ENCODE measurements at regions not wholly inside any gene's neighbourhood (a gene's known extent, or its start where the extent isn't known, plus 50 kb on each side); places are given as distances from the start of the nearest gene placed in this dataset.
"Not testable (repeated sequence)": the region's sequence is repeated elsewhere in the genome, so short reads cannot be mapped to it uniquely, and the experiment has no call there.

DNA sequence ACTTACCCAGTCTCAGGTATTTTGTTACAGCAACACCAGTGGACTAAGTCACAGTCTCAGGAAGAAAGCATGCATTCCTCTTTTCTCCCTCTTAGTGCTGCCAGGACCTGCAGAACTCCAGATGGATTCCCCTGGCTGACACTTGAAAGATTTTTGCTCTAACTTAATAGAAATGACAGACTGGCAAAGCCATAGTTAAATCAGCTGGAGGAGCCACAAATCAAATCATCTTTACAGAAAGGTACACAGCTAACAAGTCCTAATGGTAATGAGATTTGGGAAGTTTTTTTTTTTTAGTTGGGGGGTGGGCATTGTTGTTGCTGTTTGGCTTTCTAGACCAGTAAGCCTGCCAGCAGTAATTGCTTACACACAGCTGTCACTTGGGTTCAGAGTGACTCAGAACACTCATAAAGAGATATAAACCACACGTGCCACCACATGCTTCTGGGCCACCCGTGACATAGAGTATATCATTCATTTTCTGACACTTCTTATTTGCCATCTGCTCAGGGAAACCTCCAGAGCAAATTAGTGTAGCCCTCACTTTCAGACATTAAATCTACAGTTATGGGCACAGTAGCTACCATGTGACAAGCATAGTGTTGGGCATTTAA, 72.4 kb downstream of the FH start:
- DNase-seq: peak; percentile 6

DNA sequence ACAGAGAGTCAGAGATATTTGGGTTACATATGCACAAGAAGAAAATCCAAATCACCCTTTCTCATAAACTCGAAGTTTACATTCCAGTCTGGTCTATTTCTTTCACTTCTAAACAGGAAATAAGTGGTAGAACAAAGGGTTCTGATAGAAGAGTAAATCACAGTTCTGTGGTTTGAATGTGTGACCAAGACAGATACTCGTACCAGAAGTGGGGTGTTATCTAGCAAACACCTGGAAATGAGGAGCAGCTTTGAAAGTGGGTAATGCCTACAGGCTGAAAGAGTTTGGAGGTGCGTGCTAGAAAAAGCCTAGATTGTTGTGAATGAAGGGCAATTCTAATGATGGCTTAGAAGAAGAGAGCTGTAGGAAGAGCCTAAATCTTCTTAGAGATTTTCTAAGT, 74.7 kb downstream of the FH start:
- no peak for DNase-seq

DNA sequence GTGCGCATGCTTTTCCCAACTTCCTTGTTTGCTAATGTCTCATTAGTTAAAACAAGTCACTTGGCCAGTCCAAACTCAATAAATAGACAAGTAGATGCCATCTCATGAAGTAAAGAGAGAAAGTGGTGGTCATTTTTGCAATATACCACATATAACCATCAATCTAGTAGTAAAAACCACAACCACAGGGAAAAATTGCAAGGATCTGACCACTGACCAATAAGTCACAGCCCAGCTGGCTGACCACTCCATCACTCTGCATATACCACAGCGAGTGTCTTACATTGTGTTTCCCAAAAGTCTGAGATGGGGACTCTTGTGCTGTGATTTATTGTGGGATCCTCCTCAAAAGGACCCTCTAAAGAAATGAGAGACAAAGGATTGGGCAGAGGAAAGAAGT, 76.0 kb downstream of the FH start:
- no peak for DNase-seq

DNA sequence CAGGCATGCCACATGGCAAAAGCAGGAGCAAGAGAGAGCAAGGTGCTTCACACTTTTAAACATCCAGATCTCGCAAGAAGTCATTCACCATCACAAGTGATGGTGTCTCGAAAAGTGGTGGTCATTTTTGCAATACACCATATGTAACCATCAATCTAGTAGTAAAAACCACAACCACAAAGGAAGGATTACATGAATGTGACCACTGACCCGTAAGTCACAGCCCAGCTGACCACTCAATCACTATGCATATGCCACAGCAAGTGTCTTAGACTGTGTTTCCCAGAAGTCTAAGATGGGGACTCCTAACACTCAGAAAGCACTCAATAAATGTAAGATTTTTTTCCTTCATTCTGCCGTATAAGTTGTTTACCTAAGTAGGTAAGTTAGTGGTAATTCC, 76.9 kb downstream of the FH start:
- DNase-seq: no peak

DNA sequence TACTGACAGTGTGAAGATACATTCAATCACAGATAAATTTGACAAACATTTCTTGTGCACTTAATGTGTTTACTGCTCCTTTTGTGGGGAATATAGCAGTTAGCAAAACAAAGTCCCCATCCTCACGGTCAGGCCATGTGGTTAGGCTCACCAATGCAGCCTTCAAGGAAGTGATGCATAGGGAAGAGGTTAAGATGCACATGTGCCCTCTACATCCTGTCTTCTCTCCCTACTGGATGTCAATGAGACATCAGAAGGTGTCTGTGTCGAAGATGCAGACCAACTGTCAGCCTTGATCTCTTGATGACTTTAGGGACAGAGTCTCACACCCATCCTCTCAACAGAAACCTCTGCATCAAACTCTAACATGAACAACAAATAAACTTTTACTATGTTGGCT, 78.7 kb downstream of the FH start:
- no peak for DNase-seq

DNA sequence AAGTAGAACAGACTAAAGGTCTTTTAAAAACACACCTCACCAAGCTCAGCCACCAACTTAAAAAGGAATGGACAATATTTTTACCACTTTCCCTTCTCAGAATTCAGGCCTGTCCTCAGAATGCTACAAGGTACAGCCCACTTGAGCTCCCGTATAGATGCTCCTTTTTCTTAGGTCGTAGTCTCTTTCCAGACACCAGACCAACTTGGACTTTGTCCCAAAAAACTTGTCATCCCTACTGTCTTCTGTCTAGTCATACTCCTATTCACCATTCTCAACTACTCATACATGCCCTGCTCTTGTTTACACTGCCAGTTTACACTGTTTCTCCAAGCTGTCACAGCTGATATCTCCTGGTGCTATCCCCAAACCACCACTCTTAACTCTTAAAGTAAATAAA, 80.9 kb downstream of the FH start:
- peak; percentile 43 for DNase-seq

DNA sequence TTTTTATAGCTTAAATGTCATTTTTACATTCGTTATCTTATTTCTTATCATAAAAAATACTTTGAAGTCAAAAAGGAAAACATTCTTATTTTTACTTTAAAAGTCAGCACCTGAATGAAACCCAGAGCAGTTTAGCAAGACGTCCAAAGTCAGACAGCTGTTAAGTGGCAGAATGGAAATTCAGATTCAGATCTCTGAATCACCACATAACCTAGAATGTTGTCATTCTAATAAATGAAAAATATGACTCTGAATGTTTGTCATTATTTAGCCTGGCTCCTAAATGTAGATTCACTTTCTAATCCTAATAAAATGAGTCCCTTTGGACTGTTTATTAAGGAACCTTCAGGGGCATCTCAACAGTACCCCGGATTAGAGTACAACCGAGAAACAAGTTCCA, 75.2 kb upstream of the RGS7 start:
- DNase-seq: no peak

DNA sequence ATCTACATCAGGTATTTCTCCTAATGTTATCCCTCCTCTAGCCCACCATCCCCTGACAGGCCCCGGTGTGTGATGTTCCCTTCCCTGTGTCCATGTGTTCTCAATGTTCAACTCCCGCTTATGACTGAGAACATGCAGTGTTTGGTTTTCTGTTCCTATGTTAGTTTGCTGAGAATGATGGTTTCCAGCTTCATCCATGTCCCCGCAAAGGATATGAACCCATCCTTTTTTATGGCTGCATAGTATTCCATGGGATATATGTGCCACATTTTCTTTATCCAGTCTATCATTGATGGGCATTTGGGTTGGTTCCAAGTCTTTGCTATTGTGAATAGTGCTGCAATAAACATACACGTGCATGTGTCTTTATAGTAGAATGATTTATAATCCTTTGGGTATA, 68.1 kb upstream of the RGS7 start:
- DNase-seq: not testable (repeated sequence)

DNA sequence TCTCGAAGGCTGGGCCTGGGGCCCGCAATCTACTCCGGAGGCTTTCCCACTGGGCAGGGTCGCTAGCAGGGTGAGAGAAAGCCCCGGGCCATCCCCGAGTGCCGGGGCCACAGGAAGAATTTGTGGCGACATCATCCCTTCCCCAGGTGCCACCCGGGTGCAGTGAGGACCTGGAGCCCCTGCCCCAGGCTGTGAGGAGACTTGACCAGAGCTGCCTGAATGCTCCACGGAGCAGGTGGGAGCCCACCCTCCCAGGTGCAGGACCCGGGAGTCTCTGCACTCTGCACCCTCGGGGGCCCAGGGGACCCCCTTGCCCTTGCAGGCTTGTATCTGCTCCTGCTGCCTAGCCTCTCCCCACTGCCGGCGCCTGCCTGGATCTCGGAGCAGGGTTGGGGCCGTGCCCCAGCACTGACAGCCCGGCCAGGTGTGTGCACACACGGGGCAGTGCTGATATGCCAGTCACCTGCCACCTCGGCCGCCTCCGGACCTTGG, 67.5 kb upstream of the RGS7 start:
- DNase-seq: no peak

DNA sequence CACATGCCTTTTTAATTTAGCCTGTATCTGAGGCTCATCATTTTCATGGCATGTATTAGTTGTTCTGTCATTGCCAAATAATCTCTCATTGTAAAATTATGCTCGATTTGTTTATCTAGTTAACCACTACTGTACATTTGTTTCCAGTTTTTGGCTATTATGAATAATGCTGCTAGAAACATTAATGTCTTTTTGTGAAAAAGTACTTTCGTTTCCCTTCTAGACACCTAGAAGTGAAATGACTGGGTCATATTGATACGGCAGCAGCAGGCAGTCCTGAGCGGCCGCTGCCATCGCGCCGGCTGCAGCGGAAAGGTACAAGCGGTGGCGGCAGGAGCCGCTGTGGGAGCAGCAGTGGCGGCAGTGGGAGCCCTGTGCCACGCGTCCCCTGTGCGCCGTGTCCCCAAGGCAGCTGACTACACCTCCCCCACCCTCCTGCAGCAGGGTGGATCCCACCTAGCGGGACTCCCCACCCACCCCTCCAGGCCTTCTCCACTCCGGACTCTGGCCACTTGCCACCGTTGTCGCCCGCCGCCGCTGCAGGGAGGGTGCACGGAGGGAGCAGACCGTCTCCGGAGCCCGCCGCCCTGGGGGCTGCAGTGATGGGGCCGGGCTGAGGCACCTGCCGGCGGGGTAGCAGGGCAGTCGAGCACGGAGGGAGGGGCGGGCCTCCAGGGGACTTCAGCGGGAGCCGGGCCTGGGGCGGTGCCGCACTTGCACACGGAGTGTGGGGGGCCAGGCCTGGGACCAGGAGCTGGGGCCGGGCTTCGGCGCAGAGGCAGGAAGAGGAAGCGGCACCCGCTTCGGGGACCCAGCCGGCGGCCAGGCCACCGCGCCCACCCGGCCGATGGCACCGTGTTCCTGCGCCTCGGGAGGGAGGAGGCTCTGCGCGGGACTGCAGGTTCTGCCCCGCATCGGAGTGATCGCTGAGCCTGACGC, 66.8 kb upstream of the RGS7 start:
- DNase-seq: peak; percentile 80

DNA sequence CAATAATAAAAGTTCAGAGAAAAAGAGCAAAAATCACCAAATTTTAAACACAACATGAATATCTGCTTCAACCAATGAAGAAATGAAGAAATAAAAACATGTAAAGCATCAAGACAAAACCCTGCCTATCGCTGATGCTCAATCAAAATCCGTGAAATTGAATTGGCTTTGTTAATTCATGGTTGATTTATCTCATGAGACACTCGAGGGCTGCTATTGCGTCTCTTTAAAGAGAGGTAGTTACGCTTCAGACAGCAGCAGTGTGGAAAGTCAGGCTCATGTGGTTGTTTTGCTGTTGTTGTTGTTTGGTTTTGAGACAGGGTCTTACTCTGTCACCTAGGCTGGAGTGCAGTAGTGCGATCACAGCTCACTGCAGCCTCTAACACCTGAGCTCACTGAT, 65.5 kb upstream of the RGS7 start:
- DNase-seq: no peak

DNA sequence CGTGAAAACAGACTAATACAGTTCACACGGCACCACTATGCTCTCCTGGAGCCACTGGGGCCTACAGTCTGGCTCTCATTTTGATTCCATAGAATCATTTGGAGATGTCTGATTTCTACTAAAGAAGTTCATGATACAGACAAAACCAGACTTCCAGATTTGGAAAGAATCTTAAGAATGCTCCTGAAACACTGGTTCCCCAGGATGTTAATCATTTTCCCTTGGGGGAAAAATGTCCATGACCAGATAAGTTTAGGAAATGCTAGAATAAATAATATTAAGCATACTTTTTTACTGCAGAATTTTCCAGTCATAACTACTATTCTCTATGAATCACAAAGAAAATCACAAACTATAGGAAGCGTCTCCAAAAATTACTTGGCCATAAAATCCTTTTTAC, 63.0 kb upstream of the RGS7 start:
- peak; percentile 91 for DNase-seq

DNA sequence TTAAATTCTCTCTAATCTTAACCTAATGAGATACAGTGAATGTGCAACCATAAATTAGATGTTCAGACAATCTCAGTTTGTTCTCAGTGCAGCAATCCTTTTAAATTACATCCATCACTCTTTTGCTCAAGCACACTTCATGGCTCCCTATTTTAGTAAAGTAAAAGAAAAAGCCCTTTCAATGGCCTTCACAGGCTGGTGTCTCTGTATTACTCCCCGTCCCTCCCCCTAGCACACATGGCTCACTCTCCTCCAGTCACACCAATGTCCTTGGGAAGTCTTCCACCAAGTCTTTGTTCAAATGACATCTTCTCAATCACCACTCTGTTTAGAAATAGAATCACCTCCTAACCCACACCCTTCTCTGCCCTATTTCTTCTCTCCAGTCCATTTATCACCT, 60.3 kb upstream of the RGS7 start:
- no peak for DNase-seq

DNA sequence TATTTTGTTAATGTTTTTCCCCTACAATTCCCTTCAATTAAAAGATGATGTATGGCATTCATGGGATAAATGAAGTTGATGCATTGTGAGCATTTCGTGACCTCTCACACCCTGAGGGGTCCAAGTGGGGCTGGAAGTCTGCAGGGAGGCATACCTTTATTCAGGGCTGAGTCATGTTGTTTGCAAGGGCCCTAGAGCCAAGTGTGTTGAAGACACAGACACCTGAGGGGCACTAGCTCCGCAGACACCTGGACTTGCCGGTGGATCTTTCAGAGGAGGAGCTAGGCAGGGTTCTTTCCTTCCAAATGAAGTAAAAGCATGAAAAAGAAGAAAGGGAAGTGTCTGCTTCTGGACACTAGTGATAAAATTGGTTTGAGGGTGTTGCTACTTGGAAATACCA, 57.0 kb upstream of the RGS7 start:
- no peak for DNase-seq

DNA sequence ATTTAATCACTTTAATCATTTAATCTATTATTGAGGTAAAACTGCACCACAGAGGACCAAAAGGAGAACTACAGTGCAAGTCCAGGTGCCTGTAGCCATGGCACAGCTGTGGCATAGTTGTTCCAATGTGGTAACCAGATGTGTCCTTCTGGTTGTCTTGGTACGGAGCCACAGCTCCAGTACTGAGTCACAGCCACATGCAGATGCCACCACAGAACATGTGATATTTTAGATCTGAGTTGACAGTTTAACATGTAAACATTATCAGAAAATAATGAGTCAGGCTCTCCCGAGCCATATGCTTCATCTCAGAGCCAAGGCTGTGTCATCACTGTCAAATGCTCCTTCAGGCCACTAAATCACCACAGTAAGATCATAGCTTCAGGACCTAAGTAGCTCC, 56.4 kb upstream of the RGS7 start:
- peak; percentile 94 for DNase-seq

DNA sequence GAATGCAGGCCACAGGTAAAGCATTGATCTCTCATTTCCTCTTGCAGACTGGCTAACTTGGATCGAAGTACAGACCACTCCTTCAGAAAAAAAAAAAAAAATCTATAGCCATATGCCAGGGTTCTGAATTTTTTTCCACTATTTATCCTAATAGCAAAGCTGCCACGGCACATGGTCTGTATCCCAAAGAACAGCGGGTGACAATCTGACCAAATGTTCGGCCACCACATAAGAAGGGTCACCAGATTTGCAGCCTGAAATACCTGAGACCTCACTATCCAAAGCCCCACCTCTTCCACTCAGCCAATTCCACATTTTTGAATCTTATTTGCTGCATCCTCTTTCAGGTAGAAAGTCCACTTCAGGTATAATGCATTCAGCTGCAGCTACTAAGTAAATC, 55.6 kb upstream of the RGS7 start:
- DNase-seq: no peak

DNA sequence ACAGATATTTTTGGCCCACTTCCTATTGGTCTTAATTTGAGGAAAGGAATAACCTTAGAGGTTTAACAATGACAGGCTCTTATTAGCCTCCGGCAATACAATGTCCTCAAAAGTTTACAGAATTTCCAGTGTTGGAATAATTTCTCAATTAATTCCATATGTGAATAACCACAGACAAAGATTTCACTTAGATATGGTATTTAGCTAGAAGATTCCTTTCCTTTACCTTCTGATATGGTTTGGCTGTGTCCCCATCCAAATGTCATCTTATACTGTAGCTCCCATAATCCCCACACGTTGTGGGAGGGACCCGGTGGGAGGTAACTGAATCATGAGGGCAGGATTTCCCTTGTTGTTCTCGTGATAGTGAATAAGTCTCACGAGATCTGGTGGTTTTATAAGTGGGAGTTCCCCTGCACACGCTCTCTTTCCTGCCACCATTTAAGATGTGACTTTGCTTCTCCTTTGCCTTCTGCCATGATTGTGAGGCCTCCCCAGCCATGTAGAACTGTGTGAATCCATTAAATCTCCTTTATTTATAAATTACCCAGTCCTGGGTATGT, 54.9 kb upstream of the RGS7 start:
- peak; percentile 59 for DNase-seq

DNA sequence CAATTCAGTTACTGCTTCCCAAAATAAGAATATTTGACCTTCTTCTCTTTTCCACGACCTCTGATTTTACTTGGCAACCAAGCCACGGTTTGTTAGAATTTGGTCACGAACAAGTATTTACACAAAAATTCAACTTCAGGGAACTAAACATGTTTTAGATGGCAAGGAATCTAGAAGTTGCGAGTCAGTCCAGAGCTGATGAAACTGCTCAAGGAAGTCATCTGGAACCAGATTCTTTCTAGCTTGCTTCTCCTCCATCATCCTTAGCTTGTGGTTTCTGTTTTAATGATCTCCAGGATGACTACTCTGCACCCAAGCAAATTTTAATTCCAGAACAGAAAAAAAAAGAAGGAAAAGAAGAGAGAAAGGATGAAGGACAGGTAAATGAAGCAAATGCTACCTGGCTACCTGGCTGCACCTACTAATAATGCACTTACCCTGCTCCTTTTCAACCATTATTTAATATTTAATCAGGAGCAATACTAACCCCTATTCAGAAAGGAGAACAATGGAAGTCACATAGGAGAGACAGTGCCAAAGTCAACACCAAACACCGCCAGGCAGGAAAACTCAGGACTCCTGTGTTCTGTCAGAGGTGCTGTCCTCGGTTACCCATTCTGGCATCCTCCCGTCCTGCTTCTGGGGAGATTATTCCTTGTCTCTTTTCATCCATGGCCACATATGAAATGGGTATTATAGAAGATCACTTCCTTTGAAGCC, 54.2 kb upstream of the RGS7 start:
- DNase-seq: peak; percentile 47

DNA sequence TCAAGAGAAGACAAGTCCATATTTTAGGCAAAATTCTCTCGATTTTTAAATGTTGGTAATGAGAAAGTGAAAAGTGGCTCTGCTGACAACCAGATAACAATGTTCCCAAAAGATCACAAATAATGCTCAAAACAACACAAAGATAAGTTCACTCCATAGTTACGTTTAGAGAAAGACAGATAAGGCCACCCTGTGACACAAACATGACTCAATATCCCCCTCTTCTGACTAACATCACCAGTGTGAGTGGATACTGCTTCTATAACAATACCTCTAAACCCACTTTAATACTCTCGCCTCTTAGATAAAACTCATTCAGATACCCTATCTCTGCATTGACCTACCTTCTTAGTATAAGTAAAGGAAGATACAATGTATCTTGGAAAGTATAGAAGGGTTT, 51.2 kb upstream of the RGS7 start:
- DNase-seq: peak; percentile 39

Data from fibroblast of skin of back (primary cell).